ENCODE measurements at regions not wholly inside any gene's neighbourhood (a gene's known extent, or its start where the extent isn't known, plus 50 kb on each side); places are given as distances from the start of the nearest gene placed in this dataset.

- DNase-seq (ENCODE audit: low spot score) = no peak
- Histone ChIP-seq H3K27me3 (replicated peaks; ENCODE audit: insufficient read depth) (no peaks in the 10 kb centered on the region), H3K27ac (no peak overlapping the region), H3K4me1 (ENCODE audit: control insufficient read depth in 1 of 2, low read depth in 2 of 2) (no peaks in the 10 kb centered on the region), H3K36me3 (no peaks in the 10 kb centered on the region), H3K9me3 (no peaks in the 10 kb centered on the region), H3K4me3 (no peak overlapping the region)
- ATAC-seq (ENCODE audit: insufficient number of reproducible peaks, low FRiP score, low read depth) = no peak
- no peak for TF ChIP-seq CTCF (IDR thresholded peaks at IDR 0.05)
Observed at GRCh38 chr18:44067186-44067585, 613.5 kb upstream of the SETBP1 start.

GRCh38 chr18:44075038-44075437 lies 605.6 kb upstream of the SETBP1 start:
- Histone ChIP-seq H3K27ac (no peak overlapping the region), H3K27me3 (replicated peaks; ENCODE audit: insufficient read depth) (no peaks in the 10 kb centered on the region), H3K4me3 (no peak overlapping the region), H3K4me1 (ENCODE audit: control insufficient read depth in 1 of 2, low read depth in 2 of 2) (no peaks in the 10 kb centered on the region), H3K36me3 (no peaks in the 10 kb centered on the region), H3K9me3 (no peaks in the 10 kb centered on the region)
- ATAC-seq (ENCODE audit: insufficient number of reproducible peaks, low FRiP score, low read depth) (no peak), DNase-seq (ENCODE audit: low spot score) (no peak)
- TF ChIP-seq CTCF (IDR thresholded peaks at IDR 0.05) = no peak

GRCh38 chr18:44079606-44080005 lies 601.1 kb upstream of the SETBP1 start:
- H3K27me3 ChIP-seq (replicated peaks; ENCODE audit: insufficient read depth) = no peaks in the 10 kb centered on the region
- no peak overlapping the region for H3K27ac ChIP-seq
- no peak overlapping the region for H3K4me3 ChIP-seq
- DNase-seq (ENCODE audit: low spot score) = no peak
- H3K4me1 ChIP-seq (ENCODE audit: control insufficient read depth in 1 of 2, low read depth in 2 of 2) = no peaks in the 10 kb centered on the region
- TF ChIP-seq CTCF (IDR thresholded peaks at IDR 0.05) = no peak
- ATAC-seq (ENCODE audit: insufficient number of reproducible peaks, low FRiP score, low read depth) = no peak
- no peaks in the 10 kb centered on the region for H3K9me3 ChIP-seq
- no peaks in the 10 kb centered on the region for H3K36me3 ChIP-seq

- H3K36me3 ChIP-seq = no peaks in the 10 kb centered on the region
Observed at GRCh38 chr18:44080054-44080453, 600.6 kb upstream of the SETBP1 start.

GRCh38 chr18:44089732-44090131 lies 591.0 kb upstream of the SETBP1 start:
- Histone ChIP-seq H3K4me3 (no peak overlapping the region), H3K27me3 (replicated peaks; ENCODE audit: insufficient read depth) (no peaks in the 10 kb centered on the region), H3K9me3 (no peaks in the 10 kb centered on the region), H3K4me1 (ENCODE audit: control insufficient read depth in 1 of 2, low read depth in 2 of 2) (peaks cover 4% of the 10 kb centered on the region in 2 donors), H3K36me3 (no peaks in the 10 kb centered on the region), H3K27ac (no peak overlapping the region)
- no peak for DNase-seq (ENCODE audit: low spot score)
- no peak for TF ChIP-seq CTCF (IDR thresholded peaks at IDR 0.05)
- no peak for ATAC-seq (ENCODE audit: insufficient number of reproducible peaks, low FRiP score, low read depth)

More at GRCh38 chr18:44080054-44080453, 600.6 kb upstream of the SETBP1 start:
- DNase-seq (ENCODE audit: low spot score) = no peak
- no peaks in the 10 kb centered on the region for H3K9me3 ChIP-seq
- no peak overlapping the region for H3K4me3 ChIP-seq
- TF ChIP-seq CTCF (IDR thresholded peaks at IDR 0.05) = no peak
- no peak for ATAC-seq (ENCODE audit: insufficient number of reproducible peaks, low FRiP score, low read depth)
- H3K4me1 ChIP-seq (ENCODE audit: control insufficient read depth in 1 of 2, low read depth in 2 of 2) = no peaks in the 10 kb centered on the region
- H3K27me3 ChIP-seq (replicated peaks; ENCODE audit: insufficient read depth) = no peaks in the 10 kb centered on the region
- H3K27ac ChIP-seq = no peak overlapping the region

All from thoracic aorta (tissue), 2 donors.